HFF-Myc (cell line): ENCODE measurements at regions not wholly inside any gene's neighbourhood (a gene's known extent, or its start where the extent isn't known, plus 50 kb on each side); places are given as distances from the start of the nearest gene placed in this dataset.

Experiments
- DNase-seq: peaks from one replicate; pipeline ENCODE4 v3.0.0-alpha.2; 2011; ENCODE audit warnings: low read depth; ENCODE audit errors: extremely low read depth
- H3K4me3 ChIP-seq: replicated peaks from 2 replicates; pipeline ENCODE4 v1.5.1; 2011; ENCODE audit warnings: low read depth, mild to moderate bottlenecking, control low read depth, low read length
- CTCF ChIP-seq: IDR thresholded peaks from 2 replicates; pipeline ENCODE4 v1.5.1; 2012; ENCODE audit warnings: mild to moderate bottlenecking, low read depth, low read length, control low read depth; ENCODE audit errors: missing control alignments

- DNase-seq, result no peak
- TF ChIP-seq CTCF, result no peak
- no peak overlapping the region for H3K4me3 ChIP-seq
Observed at GRCh38 chr18:75874401-75875089, 447.0 kb upstream of the SMIM21 start.

GRCh38 chr18:75871596-75871995 is 444.1 kb upstream of the SMIM21 start:
- no peak overlapping the region for H3K4me3 ChIP-seq
- no peak for DNase-seq
- no peak for TF ChIP-seq CTCF

GRCh38 chr18:75869162-75869561 is 441.7 kb upstream of the SMIM21 start:
- no peak for DNase-seq
- TF ChIP-seq CTCF, result no peak
- no peak overlapping the region for H3K4me3 ChIP-seq

GRCh38 chr18:75868031-75868430 is 440.5 kb upstream of the SMIM21 start:
- no peak for TF ChIP-seq CTCF
- DNase-seq, result no peak
- H3K4me3 ChIP-seq, result no peak overlapping the region

GRCh38 chr18:75865639-75866038 is 438.1 kb upstream of the SMIM21 start:
- DNase-seq, result no peak
- TF ChIP-seq CTCF, result no peak
- H3K4me3 ChIP-seq, result no peak overlapping the region

- no peak for TF ChIP-seq CTCF
- H3K4me3 ChIP-seq, result no peak overlapping the region
- no peak for DNase-seq
Observed at GRCh38 chr18:75864816-75865215, 437.3 kb upstream of the SMIM21 start.

GRCh38 chr18:75863696-75864095 is 436.2 kb upstream of the SMIM21 start:
- TF ChIP-seq CTCF, result no peak
- DNase-seq, result no peak
- H3K4me3 ChIP-seq, result no peak overlapping the region
